Spleen (tissue), 7 donors: ENCODE measurements at regions not wholly inside any gene's neighbourhood (a gene's known extent, or its start where the extent isn't known, plus 50 kb on each side); places are given as distances from the start of the nearest gene placed in this dataset.

Experiments
- POLR2A ChIP-seq, 3 donors: fragments of 450-650 bp; IDR thresholded peaks; one replicate each; pipeline ENCODE4 v1.5.1; 2017; ENCODE audit warnings: antibody characterized with exemption in 3 of 3, mild to moderate bottlenecking in 1 of 3
- TF ChIP-seq, protein P1 (sequence below), 11 experiments: fragments of 200-600 bp in 7 of 11; fragments of 450-650 bp in 4 of 11; sonication (generic) in 4 of 11; IDR thresholded peaks in 8 of 11; conservative IDR thresholded peaks in 3 of 11; 1 replicate in 7 of 11; 2 replicates in 4 of 11; pipeline versions ENCODE4 v1.4.0 to v1.8.0; 2016 to 2021; ENCODE audit warnings: antibody characterized with exemption in 11 of 11, inconsistent platforms in 4 of 11, mild to moderate bottlenecking in 1 of 11
- donor health status: DM: no; HTN: no; CAD: no; lungs with moderate emphysema.
- donor health status: DM: no; HTN: no; CAD: no.
- donor health status: DM: no; HTN: no; CAD: no.

DNA sequence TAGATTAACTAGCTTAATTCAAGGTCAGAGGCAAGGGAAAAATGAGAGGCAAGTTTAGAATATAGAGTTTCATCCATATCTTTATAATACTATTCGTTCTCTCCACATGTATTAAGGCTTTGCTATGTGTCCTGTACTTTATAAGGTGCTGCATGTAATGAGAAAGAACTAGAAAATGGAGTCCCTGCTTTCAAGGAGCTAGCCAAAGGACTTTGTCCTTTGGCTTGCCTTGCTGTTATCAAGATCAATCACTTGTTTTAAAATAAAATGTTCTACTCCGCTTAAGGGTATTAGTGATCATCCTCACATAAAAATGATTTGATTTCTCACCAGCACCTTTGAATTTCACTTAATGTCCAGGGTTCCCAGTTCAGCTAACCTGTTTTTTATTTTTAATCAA is 470.9 kb downstream of the WDR72 start:
- TF ChIP-seq POLR2A (IDR thresholded peaks at IDR 0.05), result no peak
- TF ChIP-seq, protein P1, sequence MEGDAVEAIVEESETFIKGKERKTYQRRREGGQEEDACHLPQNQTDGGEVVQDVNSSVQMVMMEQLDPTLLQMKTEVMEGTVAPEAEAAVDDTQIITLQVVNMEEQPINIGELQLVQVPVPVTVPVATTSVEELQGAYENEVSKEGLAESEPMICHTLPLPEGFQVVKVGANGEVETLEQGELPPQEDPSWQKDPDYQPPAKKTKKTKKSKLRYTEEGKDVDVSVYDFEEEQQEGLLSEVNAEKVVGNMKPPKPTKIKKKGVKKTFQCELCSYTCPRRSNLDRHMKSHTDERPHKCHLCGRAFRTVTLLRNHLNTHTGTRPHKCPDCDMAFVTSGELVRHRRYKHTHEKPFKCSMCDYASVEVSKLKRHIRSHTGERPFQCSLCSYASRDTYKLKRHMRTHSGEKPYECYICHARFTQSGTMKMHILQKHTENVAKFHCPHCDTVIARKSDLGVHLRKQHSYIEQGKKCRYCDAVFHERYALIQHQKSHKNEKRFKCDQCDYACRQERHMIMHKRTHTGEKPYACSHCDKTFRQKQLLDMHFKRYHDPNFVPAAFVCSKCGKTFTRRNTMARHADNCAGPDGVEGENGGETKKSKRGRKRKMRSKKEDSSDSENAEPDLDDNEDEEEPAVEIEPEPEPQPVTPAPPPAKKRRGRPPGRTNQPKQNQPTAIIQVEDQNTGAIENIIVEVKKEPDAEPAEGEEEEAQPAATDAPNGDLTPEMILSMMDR (IDR thresholded peaks at IDR 0.05 in 8 of 11, conservative IDR thresholded peaks at IDR 0.05 in 3 of 11), result no peak
